ENCODE measurements at regions not wholly inside any gene's neighbourhood (a gene's known extent, or its start where the extent isn't known, plus 50 kb on each side); places are given as distances from the start of the nearest gene placed in this dataset.

DNA sequence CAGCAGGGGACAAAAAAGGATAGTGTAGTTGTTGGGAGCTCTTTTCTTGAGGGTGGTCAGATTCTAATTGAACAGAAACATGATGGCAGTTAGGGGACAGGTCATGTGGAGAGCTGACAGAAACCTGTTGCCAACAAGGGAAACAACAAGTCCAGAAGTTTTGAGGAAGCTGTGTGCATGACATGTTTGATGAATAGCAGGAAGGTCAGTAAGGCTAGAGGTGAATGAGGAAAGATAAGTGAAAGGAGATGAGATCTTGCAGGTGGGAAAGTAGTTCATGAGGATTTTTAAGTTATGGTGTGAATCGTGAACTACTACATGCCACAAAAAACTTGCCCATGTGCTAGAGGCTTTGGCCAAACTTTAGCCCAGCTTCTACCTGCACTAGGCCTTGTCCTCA lies 1817.4 kb downstream of the MRPL39 start:
- FAIRE-seq: no peak
- ChIA-PET CTCF (ENCODE audit: partially characterized antibody) (no interaction called here), POLR2A (ENCODE audit: partially characterized antibody) (no interaction called here)
- H3K36me3 ChIP-seq (ENCODE audit: control insufficient read depth in 2 of 4, insufficient read depth in 4 of 4, low read length in 3 of 4): no peaks in the 10 kb centered on the region
- no peak overlapping the region for H3K4me3 ChIP-seq (ENCODE audit: extremely low read depth in 1 of 4, insufficient read depth in 2 of 4, low read depth in 3 of 4, low read length in 4 of 4)
- no peak overlapping the region for H3K56ac ChIP-seq (replicated peaks; ENCODE audit: insufficient read length, low read depth, low read length)
- H3K14ac ChIP-seq (ENCODE audit: insufficient read length): no peak overlapping the region
- DNase-seq (ENCODE audit: low read depth in 1 of 2, low spot score in 2 of 2): no peak
- H4K8ac ChIP-seq (ENCODE audit: extremely low read depth, insufficient read depth, low read length): no peak overlapping the region
- 89% methylated on average over 1 of the region's 1 CpG; no CpG with 5 or more reads in 1 of the 2 experiments for WGBS, 2 experiments (ENCODE audit: extremely low coverage in 1 of 2, insufficient coverage in 1 of 2, insufficient read length in 1 of 2, insufficient replicate concordance in 2 of 2, low coverage in 1 of 2, low lambda C conversion rate in 2 of 2, missing lambda C conversion rate in 1 of 2)
- H3K27ac ChIP-seq (ENCODE audit: low read depth, low read length): no peak overlapping the region
- no peak overlapping the region for H3K4me2 ChIP-seq (ENCODE audit: insufficient read depth in 1 of 2, low read depth in 2 of 2, low read length in 2 of 2)
- TF ChIP-seq KDM5A (IDR thresholded peaks at IDR 0.05; ENCODE audit: low read length): no peak
- no peak for TF ChIP-seq SIX5 (IDR thresholded peaks at IDR 0.05; ENCODE audit: low read depth, low read length)
- TF ChIP-seq EZH2 (IDR thresholded peaks at IDR 0.05; ENCODE audit: low read depth, low read length, severe bottlenecking): no peak
- TF ChIP-seq RBBP5 (IDR thresholded peaks at IDR 0.05; ENCODE audit: borderline replicate concordance, low read depth, low read length): no peak
- TF ChIP-seq KDM1A (IDR thresholded peaks at IDR 0.05; ENCODE audit: borderline replicate concordance, low read length): no peak
- no peak for TF ChIP-seq BACH1 (IDR thresholded peaks at IDR 0.05; ENCODE audit: low read length)
- no peaks in the 10 kb centered on the region for H3K23me2 ChIP-seq (ENCODE audit: low read depth, low read length)
- H3K9ac ChIP-seq (replicated peaks in 1 of 4; ENCODE audit: extremely low read depth in 1 of 4, low read depth in 3 of 4, low read length in 3 of 4): no peak overlapping the region
- no peaks in the 10 kb centered on the region for H3K4me1 ChIP-seq (replicated peaks in 1 of 4; ENCODE audit: control insufficient read depth in 3 of 4, insufficient read depth in 4 of 4, low read length in 3 of 4)
- H4K5ac ChIP-seq (ENCODE audit: insufficient read length, low read depth, low read length): no peak overlapping the region
- no peak overlapping the region for H2BK20ac ChIP-seq (ENCODE audit: low read length)
- peaks cover 0 to 8% of the 10 kb centered on the region in 2 experiments; a peak in 1 of 4 replicates for H3K9me3 ChIP-seq (ENCODE audit: insufficient read depth in 2 of 2, low read depth in 1 of 2, low read length in 1 of 2)
- H2BK120ac ChIP-seq (replicated peaks; ENCODE audit: low read depth, low read length): no peak overlapping the region
- no peaks in the 10 kb centered on the region for H3K79me2 ChIP-seq (ENCODE audit: control insufficient read depth in 1 of 2, insufficient read depth in 2 of 2, low read length in 2 of 2)
- no peak overlapping the region for H2AK5ac ChIP-seq (ENCODE audit: low read depth, low read length)
- no peak overlapping the region for H2BK5ac ChIP-seq (ENCODE audit: low read depth, low read length)
- H2BK12ac ChIP-seq (ENCODE audit: low read depth, low read length): no peak overlapping the region
- no peak overlapping the region for H2BK15ac ChIP-seq (ENCODE audit: low read length)
- H4K91ac ChIP-seq (replicated peaks; ENCODE audit: insufficient read length, low read length): no peak overlapping the region
- H2AFZ ChIP-seq (ENCODE audit: low read length): no peak overlapping the region
- no peak overlapping the region for H3K4ac ChIP-seq (replicated peaks; ENCODE audit: insufficient read length, low read depth, low read length)
- H3K79me1 ChIP-seq (ENCODE audit: low read depth, low read length): no peaks in the 10 kb centered on the region
- H3K18ac ChIP-seq (ENCODE audit: extremely low read depth, low read length): no peak overlapping the region
- H3K23ac ChIP-seq (ENCODE audit: insufficient read length): no peak overlapping the region
- no peaks in the 10 kb centered on the region for H3K27me3 ChIP-seq (replicated peaks in 1 of 4; ENCODE audit: control insufficient read depth in 3 of 4, extremely low read depth in 1 of 4, insufficient read depth in 3 of 4, low read length in 3 of 4)
- H4K20me1 ChIP-seq (replicated peaks in 1 of 2; ENCODE audit: control insufficient read depth in 1 of 2, insufficient read depth in 2 of 2, low read length in 2 of 2): no peaks in the 10 kb centered on the region
